T-helper 2 cell (primary cell): ENCODE measurements at regions not wholly inside any gene's neighbourhood (a gene's known extent, or its start where the extent isn't known, plus 50 kb on each side); places are given as distances from the start of the nearest gene placed in this dataset.

ENCODE experiments used
- DNase-seq, 5 experiments: peaks; one replicate each; pipeline versions ENCODE4 v3.0.0 to v3.0.0-alpha.2; 2012 to 2022

- no peak for DNase-seq
Measured at GRCh38 chr15:94099574-94099960, 131.8 kb upstream of the MCTP2 start.

GRCh38 chr15:94098921-94099573, 132.3 kb upstream of the MCTP2 start:
- DNase-seq, result no peak

- no peak for DNase-seq
Measured at GRCh38 chr15:94097552-94097951, 133.8 kb upstream of the MCTP2 start.

GRCh38 chr15:94094310-94094709, 137.1 kb upstream of the MCTP2 start:
- no peak for DNase-seq

- no peak for DNase-seq
Measured at GRCh38 chr15:94086341-94086740, 145.0 kb upstream of the MCTP2 start.

GRCh38 chr15:94083467-94084052, 147.8 kb upstream of the MCTP2 start:
- no peak for DNase-seq

GRCh38 chr15:94081829-94082228, 149.5 kb upstream of the MCTP2 start:
- DNase-seq, result no peak

- DNase-seq, result no peak
Measured at GRCh38 chr15:94080989-94081605, 150.3 kb upstream of the MCTP2 start.

- DNase-seq, result no peak
Measured at GRCh38 chr15:94080416-94080815, 150.9 kb upstream of the MCTP2 start.

GRCh38 chr15:94079968-94080367, 151.4 kb upstream of the MCTP2 start:
- DNase-seq, result no peak

- DNase-seq, result no peak
Measured at GRCh38 chr15:94079459-94079858, 151.9 kb upstream of the MCTP2 start.

GRCh38 chr15:94077938-94078337, 153.4 kb upstream of the MCTP2 start:
- no peak for DNase-seq

GRCh38 chr15:94075349-94075748, 156.0 kb upstream of the MCTP2 start:
- DNase-seq, result no peak

- DNase-seq, result no peak
Measured at GRCh38 chr15:94070356-94071295, 160.7 kb upstream of the MCTP2 start.

GRCh38 chr15:94069844-94070243, 161.5 kb upstream of the MCTP2 start:
- DNase-seq, result no peak

- no peak for DNase-seq
Measured at GRCh38 chr15:94066811-94067210, 164.6 kb upstream of the MCTP2 start.

GRCh38 chr15:94066046-94066445, 165.3 kb upstream of the MCTP2 start:
- no peak for DNase-seq

GRCh38 chr15:94064676-94065313, 166.6 kb upstream of the MCTP2 start:
- no peak for DNase-seq

- DNase-seq, result no peak
Measured at GRCh38 chr15:94061041-94061440, 170.3 kb upstream of the MCTP2 start.

GRCh38 chr15:94059013-94059587, 172.3 kb upstream of the MCTP2 start:
- no peak for DNase-seq

- no peak for DNase-seq
Measured at GRCh38 chr15:94057305-94057704, 174.1 kb upstream of the MCTP2 start.

GRCh38 chr15:94056314-94056713, 175.0 kb upstream of the MCTP2 start:
- no peak for DNase-seq
